ENCODE measurements at regions not wholly inside any gene's neighbourhood (a gene's known extent, or its start where the extent isn't known, plus 50 kb on each side); places are given as distances from the start of the nearest gene placed in this dataset.

GRCh38 chr4:11053601-11054220 is 369.1 kb upstream of the CLNK start:
- ATAC-seq (no peak), DNase-seq (no peak)

DNA sequence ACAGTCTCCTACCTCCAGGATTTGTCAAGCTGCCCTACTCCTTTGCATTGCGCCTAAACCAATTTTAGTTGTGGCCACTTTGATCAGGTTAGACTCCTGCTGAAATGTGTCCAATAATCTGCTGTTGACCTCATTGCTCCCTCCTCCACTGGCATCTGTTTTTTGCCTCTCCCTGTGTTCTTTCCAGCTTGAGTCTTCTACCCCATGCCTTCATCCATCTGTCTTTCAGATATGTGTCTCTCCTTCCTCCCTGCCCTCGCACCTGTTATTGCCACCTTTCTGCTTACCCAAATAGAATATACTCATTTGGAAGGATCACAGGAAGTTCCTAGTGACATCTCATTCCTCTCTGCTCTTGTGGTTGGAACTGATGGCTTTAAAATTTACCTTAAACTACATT is 366.6 kb upstream of the CLNK start:
- no peak for DNase-seq
- no peak for ATAC-seq

- DNase-seq (no peak), ATAC-seq (no peak)
Measured at GRCh38 chr4:11050766-11051165, 366.2 kb upstream of the CLNK start.

- DNase-seq (no peak), ATAC-seq (no peak)
Measured at GRCh38 chr4:11049001-11049400, 364.4 kb upstream of the CLNK start.

DNA sequence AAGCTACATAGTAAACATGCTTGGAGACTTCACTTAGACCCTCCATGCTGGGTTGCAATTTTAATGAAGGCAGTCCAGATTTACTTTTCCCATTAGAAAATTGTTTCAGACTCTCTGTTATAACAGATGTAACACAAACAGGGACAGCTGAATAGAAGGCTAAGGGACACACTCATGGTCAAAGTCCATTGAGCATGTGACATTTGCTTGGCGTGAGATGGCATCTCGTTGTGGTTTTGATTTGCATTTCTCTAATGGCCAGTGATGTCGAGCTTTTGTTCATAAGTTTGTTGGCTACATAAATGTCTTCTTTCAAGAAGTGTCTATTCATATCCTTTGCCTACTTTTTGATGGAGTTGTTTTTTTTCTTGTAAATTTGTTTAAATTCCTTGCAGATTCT is 358.2 kb upstream of the CLNK start:
- ATAC-seq: no peak
- no peak for DNase-seq

DNA sequence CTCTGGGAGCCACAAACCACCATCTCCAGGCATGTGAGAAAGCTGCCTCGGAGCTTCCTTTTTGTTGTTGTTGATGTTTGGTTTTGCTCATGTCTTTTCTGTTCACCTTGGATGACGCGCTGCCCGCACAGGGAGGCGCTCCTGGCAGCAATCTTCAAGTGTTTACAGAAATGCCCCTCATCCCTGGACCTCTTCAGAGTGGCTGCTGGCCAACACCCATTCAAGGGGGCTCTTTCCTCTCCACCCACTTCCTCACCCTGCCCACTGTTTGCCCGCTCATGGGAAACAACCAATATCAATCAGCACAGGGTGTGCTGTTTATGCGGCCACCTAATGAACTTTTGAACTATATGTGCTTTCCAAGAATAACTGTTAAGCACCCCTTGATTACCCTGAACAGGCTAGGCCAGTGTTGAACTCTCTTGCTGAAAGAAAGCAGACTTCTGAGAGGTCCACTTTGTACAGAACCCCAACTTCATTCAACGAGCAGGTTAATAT is 355.1 kb upstream of the CLNK start:
- no peak for DNase-seq
- no peak for ATAC-seq

DNA sequence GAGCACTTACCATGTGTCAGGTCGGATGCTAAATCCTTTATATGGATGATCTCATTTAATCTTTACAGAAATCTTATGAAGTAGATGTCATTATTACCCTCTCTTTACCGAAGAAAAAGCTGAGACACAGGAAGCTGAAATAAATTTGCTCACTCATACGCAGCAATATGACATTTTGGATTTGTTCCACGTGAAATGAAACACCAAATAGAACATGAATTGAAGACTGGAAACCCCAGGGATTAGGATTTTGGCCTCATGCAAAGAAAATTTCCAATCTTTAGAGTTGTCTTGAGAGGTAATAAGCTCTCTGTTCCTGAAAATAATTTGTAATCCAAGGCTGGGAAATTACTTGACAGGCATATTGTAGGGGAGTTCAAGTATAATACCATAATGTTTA is 354.4 kb upstream of the CLNK start:
- ATAC-seq: no peak

GRCh38 chr4:11037637-11038036 is 353.1 kb upstream of the CLNK start:
- DNase-seq (no peak), ATAC-seq (no peak)

More for the DNA sequence above, 354.4 kb upstream of the CLNK start:
- DNase-seq: no peak

- ATAC-seq (no peak), DNase-seq (no peak)
Measured at GRCh38 chr4:11028334-11028733, 343.8 kb upstream of the CLNK start.

DNA sequence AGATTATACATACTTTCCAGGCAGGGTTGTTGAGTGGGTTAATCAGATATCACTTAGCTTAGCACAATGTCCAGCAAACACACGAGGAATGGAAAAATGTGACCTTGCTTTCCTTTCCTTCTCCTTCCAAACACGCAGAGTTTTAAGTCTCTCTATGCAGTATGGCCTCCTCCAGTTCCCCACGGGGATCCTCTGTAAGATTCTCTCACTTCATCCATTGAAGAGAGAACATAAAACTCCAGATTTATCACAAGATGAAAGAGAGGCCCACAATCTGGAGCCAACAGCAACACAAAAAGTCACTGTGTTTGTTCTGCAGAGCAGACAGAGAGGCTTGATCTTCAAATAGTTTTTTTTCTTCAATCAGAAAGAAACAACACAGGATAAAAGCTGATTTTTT is 336.8 kb upstream of the CLNK start:
- ATAC-seq: no peak
- no peak for DNase-seq

GRCh38 chr4:11019451-11020240 is 335.1 kb upstream of the CLNK start:
- ATAC-seq (no peak), DNase-seq (no peak)

DNA sequence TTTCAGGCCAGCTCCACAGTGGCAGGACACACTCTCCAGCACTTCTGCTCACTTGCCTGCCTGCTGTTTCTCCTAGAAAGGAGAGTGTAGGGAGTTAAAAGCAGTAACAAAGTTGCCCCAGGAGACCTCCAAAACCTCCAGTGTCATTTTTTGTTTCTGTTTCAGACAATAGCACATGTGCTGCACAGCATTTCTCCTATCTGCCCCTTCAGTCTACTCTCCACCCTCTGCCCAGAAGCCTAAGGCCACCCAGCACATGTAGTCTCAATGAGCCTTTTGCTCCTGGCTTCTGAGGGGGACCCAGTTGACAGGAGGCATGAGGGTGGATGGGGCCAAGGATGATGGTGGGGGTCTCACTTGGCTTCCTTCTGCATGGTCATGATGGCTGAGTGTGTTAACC is 329.6 kb upstream of the CLNK start:
- DNase-seq: no peak

GRCh38 chr4:11013094-11013664 is 328.6 kb upstream of the CLNK start:
- ATAC-seq: no peak
- no peak for DNase-seq

More for the DNA sequence above, 329.6 kb upstream of the CLNK start:
- ATAC-seq: no peak

- ATAC-seq (no peak), DNase-seq (no peak)
Measured at GRCh38 chr4:11011249-11011648, 326.7 kb upstream of the CLNK start.

GRCh38 chr4:11010624-11011023 is 326.1 kb upstream of the CLNK start:
- ATAC-seq: no peak
- no peak for DNase-seq

GRCh38 chr4:11009281-11009680 is 324.7 kb upstream of the CLNK start:
- no peak for DNase-seq
- ATAC-seq: no peak

DNA sequence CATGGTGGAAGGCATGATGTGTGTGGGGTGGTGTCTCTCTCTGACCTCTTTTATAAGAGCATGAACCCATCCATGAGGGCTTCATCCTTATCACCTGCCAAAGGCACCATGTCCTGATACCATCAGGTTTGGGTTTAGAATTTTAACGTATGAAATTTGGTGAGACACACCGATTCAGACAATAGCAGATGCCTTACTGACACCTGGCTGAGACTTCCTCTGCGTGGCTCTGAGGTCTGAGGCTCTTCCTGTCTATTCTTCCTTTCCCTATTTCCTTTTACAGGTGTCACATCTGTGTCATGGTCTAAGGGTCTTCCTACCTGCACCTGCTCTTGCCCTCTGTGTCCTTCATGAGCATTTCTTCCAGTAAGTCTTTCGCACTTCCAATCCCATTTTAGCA is 320.7 kb upstream of the CLNK start:
- ATAC-seq: no peak
- DNase-seq: no peak

GRCh38 chr4:11004818-11005217 is 320.2 kb upstream of the CLNK start:
- no peak for ATAC-seq
- no peak for DNase-seq

- ATAC-seq: no peak
- no peak for DNase-seq
Measured at GRCh38 chr4:11002961-11003360, 318.4 kb upstream of the CLNK start.

GRCh38 chr4:10998846-10999245 is 314.3 kb upstream of the CLNK start:
- DNase-seq (no peak), ATAC-seq (no peak)

DNA sequence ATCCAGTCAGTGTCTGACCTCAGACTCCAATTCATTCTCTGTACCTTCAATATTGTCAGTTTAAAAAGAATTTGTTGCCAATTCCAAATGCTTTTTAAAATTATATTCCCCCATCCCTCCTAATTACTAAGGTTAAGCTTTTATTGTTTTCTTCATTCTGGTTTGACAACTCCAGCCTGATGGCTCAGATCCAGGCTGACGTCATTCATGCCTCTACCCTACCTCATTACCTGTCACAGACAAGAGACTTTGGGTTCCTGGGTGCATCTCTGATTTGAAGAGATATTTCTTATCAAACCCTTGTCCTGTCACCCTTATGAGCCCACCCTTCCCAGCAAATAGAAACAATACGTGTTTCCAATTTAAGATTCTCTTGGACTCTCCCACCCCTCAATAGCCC is 300.2 kb upstream of the CLNK start:
- DNase-seq (no peak), ATAC-seq (no peak)

GRCh38 chr4:10983885-10984640 is 299.5 kb upstream of the CLNK start:
- DNase-seq (no peak), ATAC-seq (no peak)

DNA sequence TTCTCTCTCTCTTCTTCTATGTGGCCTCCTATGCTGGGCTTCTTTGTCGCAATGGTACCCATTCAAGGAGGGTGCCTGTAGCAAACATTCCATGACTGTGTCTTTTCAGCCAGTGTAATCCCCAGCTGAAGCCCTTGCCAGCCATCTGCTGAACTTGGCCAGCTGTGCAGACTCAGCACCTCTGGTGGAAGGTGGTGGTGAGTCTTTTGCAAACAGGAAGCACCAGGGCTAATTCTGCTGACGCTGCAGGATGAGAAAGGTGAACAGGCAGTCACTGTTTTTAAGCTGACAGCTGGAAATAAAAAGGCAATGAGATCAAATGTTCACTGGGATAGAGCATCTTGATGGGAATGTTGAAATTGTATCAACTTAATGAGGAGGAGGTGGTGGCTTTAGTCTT is 298.7 kb upstream of the CLNK start:
- ATAC-seq (no peak), DNase-seq (peak; percentile 17)
